H1 (cell line): ENCODE measurements at regions not wholly inside any gene's neighbourhood (a gene's known extent, or its start where the extent isn't known, plus 50 kb on each side); places are given as distances from the start of the nearest gene placed in this dataset.

ENCODE experiments used
- CTCF ChIA-PET: fragments of 300-600 bp; sonication (Branson Sonifier 250); formaldehyde crosslinking; loops from one replicate; lab custom pipeline; 2021; ENCODE audit not compliant: partially characterized antibody; lab: Charles Lee
- POLR2A ChIA-PET: fragments of 300-600 bp; sonication (Branson Sonifier 250); formaldehyde crosslinking; loops from one replicate; lab custom pipeline; 2021; ENCODE audit warnings: inconsistent platforms; ENCODE audit not compliant: partially characterized antibody; lab: Charles Lee
- DNase-seq, 2 experiments: peaks; one replicate each; pipeline versions ENCODE4 v3.0.0 to v3.0.0-alpha.2; 2010 to 2022; ENCODE audit warnings: low spot score in 2 of 2, low read depth in 1 of 2, mixed read lengths in 1 of 2
- FAIRE-seq: peaks from 2 replicates; lab custom pipeline; 2011; peaks lifted over from hg19 to GRCh38; lab: Jason Lieb, UNC
- H2AFZ ChIP-seq: 2 replicates; pipeline ENCODE4 v1.8.1; 2012; ENCODE audit warnings: low read length, inconsistent platforms
- H2AK5ac ChIP-seq: 2 replicates; pipeline ENCODE4 v1.6.1; 2013; ENCODE audit warnings: low read depth, low read length
- H2BK120ac ChIP-seq: replicated peaks from 2 replicates; pipeline ENCODE3; 2013; ENCODE audit warnings: low read depth, low read length, inconsistent platforms
- H2BK12ac ChIP-seq: 2 replicates; pipeline ENCODE4 v1.6.1; 2013; ENCODE audit warnings: low read depth, low read length
- H2BK15ac ChIP-seq: 2 replicates; pipeline ENCODE4 v1.6.1; 2013; ENCODE audit warnings: low read length
- H2BK20ac ChIP-seq: 2 replicates; pipeline ENCODE4 v1.6.1; 2013; ENCODE audit warnings: low read length
- H2BK5ac ChIP-seq: 2 replicates; pipeline ENCODE4 v1.6.1; 2013; ENCODE audit warnings: low read depth, low read length
- H3K14ac ChIP-seq: 2 replicates; pipeline ENCODE4 v1.6.1; 2013; ENCODE audit warnings: inconsistent platforms; ENCODE audit not compliant: insufficient read length
- H3K18ac ChIP-seq: 2 replicates; pipeline ENCODE4 v1.6.1; 2013; ENCODE audit warnings: low read length; ENCODE audit errors: extremely low read depth
- H3K23ac ChIP-seq: 2 replicates; pipeline ENCODE4 v1.6.1; 2013; ENCODE audit warnings: inconsistent platforms; ENCODE audit not compliant: insufficient read length
- H3K23me2 ChIP-seq: 2 replicates; pipeline ENCODE4 v1.6.1; 2013; ENCODE audit warnings: low read depth, low read length
- H3K27ac ChIP-seq: 2 replicates; pipeline ENCODE4 v1.6.1; 2011; ENCODE audit warnings: low read depth, low read length, inconsistent platforms
- H3K27me3 ChIP-seq, 4 experiments: replicated peaks in 1 of 4; 1 replicate in 1 of 4; 2 replicates in 3 of 4; pipeline versions ENCODE4 v1.6.1 to v1.8.1; 2011 to 2013; ENCODE audit warnings: low read length in 3 of 4, mild to moderate bottlenecking in 3 of 4, inconsistent platforms in 2 of 4, mixed read lengths in 2 of 4, moderate library complexity in 1 of 4; ENCODE audit not compliant: control insufficient read depth in 3 of 4, insufficient read depth in 3 of 4; ENCODE audit errors: extremely low read depth in 1 of 4
- H3K36me3 ChIP-seq, 4 experiments: 2 replicates each; pipeline versions ENCODE4 v1.6.1 to v1.8.1; 2011 to 2013; ENCODE audit warnings: mild to moderate bottlenecking in 4 of 4, low read length in 3 of 4, moderate library complexity in 2 of 4, control low read depth in 1 of 4, inconsistent platforms in 1 of 4; ENCODE audit not compliant: insufficient read depth in 4 of 4, control insufficient read depth in 2 of 4
- H3K4ac ChIP-seq: replicated peaks from 2 replicates; pipeline ENCODE3; 2013; ENCODE audit warnings: low read length, low read depth, mixed read lengths, inconsistent platforms; ENCODE audit not compliant: insufficient read length
- H3K4me1 ChIP-seq, 4 experiments: replicated peaks in 1 of 4; 1 replicate in 1 of 4; 2 replicates in 3 of 4; pipeline versions ENCODE4 v1.6.1 to v1.8.1; 2011 to 2013; ENCODE audit warnings: low read length in 3 of 4, inconsistent platforms in 2 of 4, mixed read lengths in 1 of 4; ENCODE audit not compliant: insufficient read depth in 4 of 4, control insufficient read depth in 3 of 4
- H3K4me2 ChIP-seq, 2 experiments: 2 replicates each; pipeline versions ENCODE4 v1.6.1 to v1.8.1; 2011 to 2013; ENCODE audit warnings: low read depth in 2 of 2, low read length in 2 of 2, control low read depth in 1 of 2, inconsistent platforms in 1 of 2, mild to moderate bottlenecking in 1 of 2; ENCODE audit not compliant: insufficient read depth in 1 of 2
- H3K4me3 ChIP-seq, 4 experiments: fragments of 200-600, 300-600 bp in 1 of 4; sonication (generic), shearing (Covaris generic), sonication (Bioruptor Twin) in 1 of 4; 2 replicates each; pipeline versions ENCODE4 v1.5.1 to v1.8.1; 2011 to 2016; ENCODE audit warnings: low read length in 4 of 4, low read depth in 3 of 4, control low read depth in 2 of 4, inconsistent platforms in 2 of 4, mild to moderate bottlenecking in 2 of 4, mixed read lengths in 1 of 4, moderate library complexity in 1 of 4; ENCODE audit not compliant: insufficient read depth in 2 of 4; ENCODE audit errors: extremely low read depth in 1 of 4
- H3K56ac ChIP-seq: replicated peaks from 2 replicates; pipeline ENCODE3; 2013; ENCODE audit warnings: low read depth, mild to moderate bottlenecking, mixed read lengths, low read length, inconsistent platforms; ENCODE audit not compliant: insufficient read length
- H3K79me1 ChIP-seq: 2 replicates; pipeline ENCODE4 v1.6.1; 2013; ENCODE audit warnings: low read depth, low read length, control low read depth
- H3K79me2 ChIP-seq, 2 experiments: 2 replicates each; pipeline versions ENCODE4 v1.6.1 to v1.8.1; 2012 to 2013; ENCODE audit warnings: low read length in 2 of 2, mild to moderate bottlenecking in 2 of 2, inconsistent platforms in 1 of 2; ENCODE audit not compliant: insufficient read depth in 2 of 2, control insufficient read depth in 1 of 2
- H3K9ac ChIP-seq, 4 experiments: replicated peaks in 1 of 4; 1 replicate in 1 of 4; 2 replicates in 3 of 4; pipeline versions ENCODE4 v1.6.1 to v1.8.1; 2011 to 2013; ENCODE audit warnings: low read depth in 3 of 4, low read length in 3 of 4, control low read depth in 2 of 4, mild to moderate bottlenecking in 2 of 4, moderate library complexity in 2 of 4, inconsistent platforms in 1 of 4; ENCODE audit errors: extremely low read depth in 1 of 4
- H3K9me3 ChIP-seq, 2 experiments: 2 replicates each; pipeline versions ENCODE4 v1.6.1 to v1.8.1; 2012 to 2013; ENCODE audit warnings: mild to moderate bottlenecking in 2 of 2, moderate library complexity in 2 of 2, control low read depth in 1 of 2, inconsistent platforms in 1 of 2, low read depth in 1 of 2, low read length in 1 of 2, mixed read lengths in 1 of 2; ENCODE audit not compliant: insufficient read depth in 2 of 2
- H4K20me1 ChIP-seq, 2 experiments: replicated peaks in 1 of 2; 2 replicates each; pipeline versions ENCODE3 to v1.8.1; 2011 to 2013; ENCODE audit warnings: inconsistent platforms in 2 of 2, low read length in 2 of 2, mild to moderate bottlenecking in 1 of 2; ENCODE audit not compliant: insufficient read depth in 2 of 2, control insufficient read depth in 1 of 2
- H4K5ac ChIP-seq: 2 replicates; pipeline ENCODE4 v1.6.1; 2013; ENCODE audit warnings: low read length, low read depth, mixed read lengths, inconsistent platforms; ENCODE audit not compliant: insufficient read length
- H4K8ac ChIP-seq: 2 replicates; pipeline ENCODE4 v1.8.0; 2013; ENCODE audit warnings: mild to moderate bottlenecking, moderate library complexity, low read length, inconsistent platforms; ENCODE audit not compliant: insufficient read depth; ENCODE audit errors: extremely low read depth
- H4K91ac ChIP-seq: replicated peaks from 2 replicates; pipeline ENCODE3; 2013; ENCODE audit warnings: low read length, mixed read lengths, inconsistent platforms; ENCODE audit not compliant: insufficient read length
- JUN ChIP-seq: IDR thresholded peaks from 2 replicates; pipeline ENCODE4 v1.6.1; 2011; ENCODE audit warnings: low read depth, mild to moderate bottlenecking, improper control_type of control experiment, low read length
- KDM5A ChIP-seq: fragments of 200-600 bp; IDR thresholded peaks from 2 replicates; pipeline ENCODE4 v1.7.1; 2012; ENCODE audit warnings: mild to moderate bottlenecking, low read length, inconsistent platforms, mixed read lengths
- NANOG ChIP-seq: IDR thresholded peaks from 2 replicates; pipeline ENCODE4 v1.6.1; 2011; ENCODE audit warnings: low read length, low read depth, mild to moderate bottlenecking, inconsistent platforms; ENCODE audit not compliant: insufficient read depth, poor library complexity, severe bottlenecking
- NRF1 ChIP-seq: IDR thresholded peaks from 2 replicates; pipeline ENCODE4 v1.6.1; 2011; ENCODE audit warnings: mild to moderate bottlenecking, low read depth, low read length, improper control_type of control experiment
- PHF8 ChIP-seq: fragments of 200-600 bp; sonication (generic); conservative IDR thresholded peaks from 2 replicates; pipeline ENCODE4 v1.7.1; 2012; ENCODE audit warnings: low read depth, mild to moderate bottlenecking, inconsistent platforms, low read length, moderate library complexity
- SIN3A ChIP-seq, 2 experiments: IDR thresholded peaks in 1 of 2; conservative IDR thresholded peaks in 1 of 2; 2 replicates each; pipeline ENCODE4 v1.6.1; 2011 to 2012; ENCODE audit warnings: low read length in 2 of 2, improper control_type of control experiment in 1 of 2, low read depth in 1 of 2, mild to moderate bottlenecking in 1 of 2
- SRF ChIP-seq: IDR thresholded peaks from 2 replicates; pipeline ENCODE4 v1.6.1; 2011; ENCODE audit warnings: mild to moderate bottlenecking, low read depth, low read length, moderate library complexity
- TAF1 ChIP-seq: IDR thresholded peaks from 2 replicates; pipeline ENCODE4 v1.6.1; 2011; ENCODE audit warnings: mild to moderate bottlenecking, low read depth, low read length
- WGBS, 2 experiments: shearing (Covaris generic) in 1 of 2; methylation state at CpG; one replicate each; pipeline versions ENCODE4 v1.1.6 to v1.1.7; 2013 to 2015; ENCODE audit warnings: low lambda C conversion rate in 2 of 2, mixed read lengths in 2 of 2, inconsistent platforms in 1 of 2, low coverage in 1 of 2, missing lambda C conversion rate in 1 of 2; ENCODE audit not compliant: insufficient replicate concordance in 2 of 2, insufficient coverage in 1 of 2, insufficient read length in 1 of 2; ENCODE audit errors: extremely low coverage in 1 of 2, missing lambda C conversion rate in 1 of 2; 5-methylcytosine and 5-hydroxymethylcytosine counted together
- TF ChIP-seq, protein P1 (sequence below): IDR thresholded peaks from 2 replicates; pipeline ENCODE4 v1.6.1; 2012; ENCODE audit warnings: low read length, inconsistent platforms

DNA sequence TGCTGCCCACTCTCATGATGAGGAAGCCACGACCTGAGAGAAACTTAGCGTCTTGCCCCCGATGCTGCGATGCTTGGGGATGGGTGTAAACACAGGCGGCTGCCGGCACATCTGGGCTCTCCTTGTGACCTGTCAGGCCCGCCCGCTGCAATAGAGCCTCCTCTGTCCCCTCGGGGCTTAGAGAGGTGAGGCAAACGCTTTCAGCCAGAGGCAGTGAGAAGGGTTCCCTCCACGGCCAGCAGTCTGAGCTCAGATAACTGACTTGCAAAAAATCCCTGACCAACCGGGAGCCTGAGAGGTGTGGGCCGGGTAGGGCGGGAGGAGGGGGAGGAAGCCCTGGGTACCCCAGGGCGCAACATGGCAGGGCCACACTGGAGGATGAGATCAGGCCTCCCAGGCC lies 260.6 kb downstream of the C16orf95 start:
- 82% methylated on average over 10 of the region's 15 CpGs; no CpG with 5 or more reads in 1 of the 2 experiments for WGBS, 2 experiments
- Histone ChIP-seq H3K9me3 (peaks cover 4 to 12% of the 10 kb centered on the region in 2 experiments; a peak in 3 of 4 replicates), H2BK15ac (no peak overlapping the region; the same call in 1 of the 2 replicates), H2AFZ (no peak overlapping the region), H4K20me1 (no peaks in the 10 kb centered on the region), H4K91ac (no peak overlapping the region), H2AK5ac (no peak overlapping the region), H4K5ac (no peak overlapping the region), H3K27me3 (no peaks in the 10 kb centered on the region; a peak in 2 of 7 replicates), H3K18ac (no peak overlapping the region), H3K79me2 (no peaks in the 10 kb centered on the region), H3K27ac (no peak overlapping the region), H3K9ac (no peak overlapping the region), H3K4me2 (no peak overlapping the region)
- POLR2A ChIA-PET, result interaction anchor here (1.0 kb wide), 1 partner anchor 260 kb away, joined by 3 read pairs; the partner anchor contains the start of gene C16orf95
- no peak for FAIRE-seq
- TF ChIP-seq NANOG (no peak), NRF1 (no peak), TAF1 (no peak), PHF8 (no peak), JUN (no peak), KDM5A (no peak), SRF (no peak), SIN3A (conservative IDR thresholded peaks at IDR 0.05 in 1 of 2, IDR thresholded peaks at IDR 0.05 in 1 of 2; ENCODE audit: low read depth in 1 of 2, low read length in 2 of 2) (no peak)
- TF ChIP-seq, protein P1, sequence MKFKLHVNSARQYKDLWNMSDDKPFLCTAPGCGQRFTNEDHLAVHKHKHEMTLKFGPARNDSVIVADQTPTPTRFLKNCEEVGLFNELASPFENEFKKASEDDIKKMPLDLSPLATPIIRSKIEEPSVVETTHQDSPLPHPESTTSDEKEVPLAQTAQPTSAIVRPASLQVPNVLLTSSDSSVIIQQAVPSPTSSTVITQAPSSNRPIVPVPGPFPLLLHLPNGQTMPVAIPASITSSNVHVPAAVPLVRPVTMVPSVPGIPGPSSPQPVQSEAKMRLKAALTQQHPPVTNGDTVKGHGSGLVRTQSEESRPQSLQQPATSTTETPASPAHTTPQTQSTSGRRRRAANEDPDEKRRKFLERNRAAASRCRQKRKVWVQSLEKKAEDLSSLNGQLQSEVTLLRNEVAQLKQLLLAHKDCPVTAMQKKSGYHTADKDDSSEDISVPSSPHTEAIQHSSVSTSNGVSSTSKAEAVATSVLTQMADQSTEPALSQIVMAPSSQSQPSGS, result no peak
- TF ChIP-seq, all 59 proteins: peak for 0
- no peaks in the 10 kb centered on the region for H3K36me3 ChIP-seq
- peak overlapping the region; percentile 21; the same call in 1 of the 2 replicates for H4K8ac ChIP-seq
- H3K4me3 ChIP-seq, result no peak overlapping the region
- H2BK120ac ChIP-seq, result no peak overlapping the region
- H3K79me1 ChIP-seq, result no peaks in the 10 kb centered on the region
- no peak overlapping the region for H3K56ac ChIP-seq
- no peak overlapping the region for H2BK20ac ChIP-seq
- no peak overlapping the region for H3K14ac ChIP-seq
- H3K23ac ChIP-seq, result no peak overlapping the region
- DNase-seq, result no peak
- no peak overlapping the region for H2BK12ac ChIP-seq
- no peak overlapping the region for H2BK5ac ChIP-seq
- peaks cover 0 to 3% (median 1%) of the 10 kb centered on the region in 4 experiments; a peak in 4 of 7 replicates for H3K4me1 ChIP-seq
- CTCF ChIA-PET, result interaction anchor here (0.6 to 1.5 kb wide), 8 partner anchors 9 to 492 kb away, joined by 3 to 7 read pairs (median 4); no protein-coding TSS in a partner anchor
- H3K4ac ChIP-seq, result no peak overlapping the region
- no peaks in the 10 kb centered on the region; the same call in 1 of the 2 replicates for H3K23me2 ChIP-seq
